HG03175 (cell line): ENCODE measurements at regions not wholly inside any gene's neighbourhood (a gene's known extent, or its start where the extent isn't known, plus 50 kb on each side); places are given as distances from the start of the nearest gene placed in this dataset.

Source experiments
- ATAC-seq: cut with Tn5 transposase; IDR thresholded peaks from one replicate; pipeline ENCODE4 v1.9.1; 2021; ENCODE audit warnings: mild to moderate bottlenecking, moderate library complexity; ENCODE audit not compliant: unreplicated experiment

- ATAC-seq: no peak
Measured at GRCh38 chr20:52515877-52516276, 324.3 kb upstream of the ZFP64 start.

GRCh38 chr20:52500157-52500556 is 308.6 kb upstream of the ZFP64 start:
- ATAC-seq: no peak

DNA sequence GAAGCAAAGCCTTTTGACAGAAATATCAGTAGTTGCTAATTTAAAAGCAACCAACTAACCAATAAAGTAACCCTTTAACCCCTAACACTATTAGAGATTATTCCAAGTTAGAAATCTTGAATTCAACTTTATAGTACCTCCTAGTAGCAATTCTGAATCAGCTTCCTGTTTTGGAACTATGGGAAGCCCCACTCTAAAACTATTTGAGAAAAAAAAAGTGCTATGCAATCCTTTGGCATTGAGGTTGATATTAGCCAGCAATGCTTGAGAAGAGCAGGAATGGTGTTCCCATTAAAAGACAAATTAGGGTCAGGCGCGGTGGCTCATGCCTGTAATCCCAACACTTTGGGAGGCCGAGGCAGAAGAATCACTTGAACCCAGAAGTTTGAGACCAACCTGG is 306.2 kb upstream of the ZFP64 start:
- no peak for ATAC-seq

GRCh38 chr20:52496191-52496590 is 304.6 kb upstream of the ZFP64 start:
- ATAC-seq: no peak

DNA sequence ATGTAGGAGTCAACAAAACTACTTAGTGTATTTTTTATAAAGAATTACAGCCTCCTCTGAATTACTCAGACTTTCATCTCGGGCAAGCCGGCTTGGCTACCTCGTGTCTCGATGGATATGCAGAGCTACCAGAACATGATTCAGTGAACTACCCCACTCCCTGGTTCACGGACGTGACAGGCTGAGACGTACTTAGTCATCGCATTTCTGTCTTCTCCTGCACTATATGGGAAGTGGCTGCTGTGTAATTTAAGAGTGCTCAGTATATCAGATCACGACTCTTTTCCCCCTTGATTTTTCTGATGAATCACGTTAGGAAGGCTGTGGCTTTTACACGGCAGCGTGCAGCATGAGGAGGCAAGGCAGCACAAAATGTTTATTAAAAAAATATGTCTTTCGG is 302.7 kb upstream of the ZFP64 start:
- no peak for ATAC-seq

GRCh38 chr20:52493171-52493721 is 301.7 kb upstream of the ZFP64 start:
- ATAC-seq: no peak

- no peak for ATAC-seq
Measured at GRCh38 chr20:52490711-52491430, 299.3 kb upstream of the ZFP64 start.

DNA sequence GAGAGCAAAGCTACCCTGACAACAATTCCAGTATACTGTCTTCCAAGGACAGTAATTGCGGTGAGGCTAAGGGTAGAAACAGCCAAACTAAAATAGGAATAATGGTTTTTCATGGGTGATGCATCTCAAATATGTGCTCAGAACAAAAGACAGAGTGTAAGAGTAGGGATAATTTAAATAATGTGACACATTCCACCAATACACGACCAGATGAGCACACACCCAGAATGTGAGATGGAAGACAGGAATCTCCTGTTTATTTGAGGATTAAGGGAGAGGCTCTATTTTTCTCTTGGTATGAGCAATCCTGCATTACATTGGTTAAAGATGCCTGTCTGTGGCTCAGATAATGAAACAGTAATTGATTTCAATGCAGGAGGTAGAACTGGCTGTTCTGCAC is 292.9 kb upstream of the ZFP64 start:
- ATAC-seq: no peak

DNA sequence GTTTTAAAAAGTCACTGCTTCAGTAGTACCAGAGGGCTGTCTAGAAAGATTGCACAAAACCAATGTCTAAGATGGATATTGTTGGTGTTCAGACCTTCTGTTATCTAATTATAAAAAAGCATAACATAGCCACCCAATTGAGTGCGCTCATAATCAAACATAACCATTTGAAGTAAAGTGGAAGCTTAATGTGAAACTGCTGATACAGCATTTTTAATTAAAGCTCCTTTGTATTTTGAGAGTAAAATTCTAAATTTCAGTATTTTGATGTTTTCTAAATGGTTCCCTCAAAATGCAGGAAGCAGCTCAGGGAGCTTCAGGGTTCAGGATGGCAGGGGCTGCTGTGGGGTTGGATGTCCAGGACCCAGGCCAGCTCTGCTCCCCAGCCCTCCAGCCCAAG is 291.8 kb upstream of the ZFP64 start:
- no peak for ATAC-seq

DNA sequence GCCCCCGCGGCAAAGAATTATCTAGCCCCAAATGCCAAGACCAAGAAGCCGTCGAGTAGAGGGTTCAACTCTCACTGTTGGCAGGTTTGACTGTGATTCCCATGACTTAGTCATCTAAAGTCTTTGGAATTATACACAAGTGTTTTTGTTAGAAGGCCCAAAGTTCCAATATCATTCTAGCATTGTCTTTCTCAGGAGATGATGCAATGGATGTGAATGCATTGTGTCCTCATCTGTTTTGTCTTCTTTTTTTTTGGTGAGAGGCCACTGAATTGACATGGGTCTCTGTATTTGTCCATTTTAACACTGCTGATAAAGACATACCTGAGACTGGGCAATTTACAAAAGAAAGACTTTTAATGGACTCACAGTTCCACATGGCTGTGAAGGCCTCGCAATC is 290.5 kb upstream of the ZFP64 start:
- no peak for ATAC-seq

DNA sequence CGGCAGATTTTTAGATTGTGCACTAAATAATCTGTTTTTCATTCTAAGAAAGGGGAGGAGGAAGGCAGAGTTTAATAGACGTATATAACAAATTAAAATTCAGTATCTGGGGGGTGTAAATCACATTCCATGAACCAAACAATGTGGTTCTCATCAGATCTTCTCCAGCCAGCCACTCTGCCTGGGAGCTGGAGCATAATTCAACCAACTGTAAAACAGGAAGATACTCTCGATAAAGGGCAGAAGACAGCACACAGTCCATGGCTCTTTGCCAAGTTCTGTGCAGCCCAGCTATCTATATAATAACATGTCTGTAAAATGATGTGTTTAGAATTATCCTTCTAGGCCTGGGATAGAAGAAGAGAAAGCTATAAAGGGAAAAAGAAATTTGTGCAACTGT is 289.9 kb upstream of the ZFP64 start:
- no peak for ATAC-seq

- ATAC-seq: no peak
Measured at GRCh38 chr20:52476074-52476750, 284.6 kb upstream of the ZFP64 start.

DNA sequence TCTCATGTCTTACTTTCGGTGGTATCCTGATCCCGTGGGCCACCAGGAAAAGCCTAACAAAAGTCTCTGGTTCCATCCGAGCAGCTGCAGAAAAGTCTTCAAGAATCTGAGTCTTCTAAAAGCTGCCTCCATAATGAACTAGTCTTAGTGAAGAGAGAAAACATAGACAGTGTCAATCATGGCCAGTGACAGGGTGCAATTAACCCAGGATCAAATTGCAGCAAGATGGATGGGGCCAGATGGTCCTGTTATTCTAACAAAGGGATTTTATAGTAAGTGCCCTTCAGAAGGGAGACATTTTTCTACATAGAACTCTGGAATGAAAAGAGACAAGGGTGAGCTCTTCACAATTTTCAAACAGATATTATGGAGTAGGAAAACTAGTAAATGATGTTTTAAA is 281.6 kb upstream of the ZFP64 start:
- no peak for ATAC-seq

DNA sequence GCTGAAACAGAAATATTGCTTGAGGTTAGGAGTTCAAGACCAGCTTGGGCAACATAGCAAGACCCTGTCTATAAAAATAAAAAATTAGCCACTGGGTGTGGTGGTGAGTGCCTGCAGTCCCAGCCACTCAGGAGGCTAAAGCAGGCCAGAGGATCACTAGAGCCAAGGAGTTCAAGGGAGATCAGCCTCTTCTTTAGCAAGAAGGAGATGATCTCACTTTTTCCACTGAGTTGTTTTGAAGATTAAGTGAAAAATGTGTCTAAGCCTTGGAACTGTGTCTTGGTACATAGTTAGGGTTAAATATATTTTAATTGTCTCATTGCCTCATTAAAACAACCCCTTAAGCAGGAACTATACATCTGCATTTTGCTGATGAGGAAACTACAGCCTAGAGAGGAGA is 279.0 kb upstream of the ZFP64 start:
- ATAC-seq: no peak

GRCh38 chr20:52469128-52469527 is 277.5 kb upstream of the ZFP64 start:
- no peak for ATAC-seq

DNA sequence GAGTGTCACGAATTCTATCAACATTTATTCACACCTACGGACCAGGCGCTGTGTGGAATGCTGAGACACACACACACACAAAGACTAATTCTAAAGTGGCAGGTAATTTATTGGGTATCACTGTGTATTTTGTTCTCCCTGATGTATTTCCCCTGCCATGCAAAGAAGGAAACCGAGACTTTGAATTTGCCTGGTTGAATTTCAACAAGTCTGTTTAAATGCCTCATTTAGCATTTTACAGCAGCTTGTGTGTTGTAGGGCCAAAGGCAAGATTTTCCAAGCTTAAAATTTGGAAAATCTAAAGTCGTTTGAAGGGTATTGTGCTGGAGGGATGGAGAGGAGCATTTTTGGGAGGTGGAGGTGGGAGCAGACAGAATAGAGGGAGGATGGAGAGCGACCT is 274.4 kb upstream of the ZFP64 start:
- ATAC-seq: no peak

- no peak for ATAC-seq
Measured at GRCh38 chr20:52461582-52461981, 270.0 kb upstream of the ZFP64 start.

GRCh38 chr20:52459150-52459549 is 267.6 kb upstream of the ZFP64 start:
- no peak for ATAC-seq

- no peak for ATAC-seq
Measured at GRCh38 chr20:52457826-52458225, 266.2 kb upstream of the ZFP64 start.

GRCh38 chr20:52454660-52455059 is 263.1 kb upstream of the ZFP64 start:
- ATAC-seq: no peak

DNA sequence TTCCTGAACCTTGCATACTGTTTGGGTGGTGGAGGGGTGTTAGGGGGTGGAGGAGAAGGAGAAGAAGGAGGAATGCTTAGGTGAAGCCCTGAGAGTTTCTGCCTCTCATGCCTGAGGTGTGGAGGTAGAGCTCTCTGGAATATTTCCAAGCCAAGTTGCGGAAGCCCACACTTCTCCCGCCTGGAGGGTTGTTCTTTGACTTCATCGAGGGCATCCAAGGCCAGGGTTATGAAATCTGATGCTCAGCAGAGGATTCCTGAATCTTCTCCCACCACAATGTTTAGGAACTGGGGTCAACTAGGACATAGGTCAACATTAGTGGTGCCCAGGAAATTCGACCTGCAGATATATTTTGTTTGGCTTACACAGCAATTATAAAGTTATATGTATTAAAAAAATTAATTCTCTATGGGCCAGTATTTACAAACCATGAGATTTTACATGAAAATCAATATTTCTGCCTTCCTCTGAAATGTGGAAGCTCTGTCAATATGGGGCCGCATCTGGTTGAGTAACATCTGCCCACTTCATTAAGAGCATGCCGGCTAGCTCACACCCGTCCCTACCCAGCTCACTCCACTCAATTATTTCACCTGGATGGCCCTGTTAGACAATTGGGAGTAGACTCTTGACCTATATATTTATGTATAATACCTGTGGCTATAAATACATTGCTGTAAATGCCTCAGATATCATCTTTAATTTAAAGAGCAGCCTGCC is 257.1 kb upstream of the ZFP64 start:
- no peak for ATAC-seq

- ATAC-seq: no peak
Measured at GRCh38 chr20:52447225-52447551, 255.6 kb upstream of the ZFP64 start.
